Prostate gland (tissue), 2 donors: ENCODE measurements at regions not wholly inside any gene's neighbourhood (a gene's known extent, or its start where the extent isn't known, plus 50 kb on each side); places are given as distances from the start of the nearest gene placed in this dataset.
"Not testable (repeated sequence)": the region's sequence is repeated elsewhere in the genome, so short reads cannot be mapped to it uniquely, and the experiment has no call there.

Source experiments
- CTCF ChIP-seq, 4 experiments: fragments of 200-600 bp in 2 of 4; fragments of 450-650 bp in 2 of 4; sonication (generic) in 2 of 4; IDR thresholded peaks; 1 replicate in 3 of 4; 2 replicates in 1 of 4; pipeline ENCODE4 v1.5.1; 2016 to 2019; ENCODE audit warnings: antibody characterized with exemption in 4 of 4, mild to moderate bottlenecking in 2 of 4, moderate library complexity in 2 of 4
- POLR2A ChIP-seq: fragments of 450-650 bp; IDR thresholded peaks from one replicate; pipeline ENCODE4 v1.6.1; 2016; ENCODE audit warnings: antibody characterized with exemption, mild to moderate bottlenecking

- TF ChIP-seq POLR2A; CTCF (IDR thresholded peaks at IDR 0.05): not testable (repeated sequence)
Observed at GRCh38 chr16:18162293-18162692, 174.2 kb downstream of the NPIPA8 start.
